T47D (cell line): ENCODE measurements at regions not wholly inside any gene's neighbourhood (a gene's known extent, or its start where the extent isn't known, plus 50 kb on each side); places are given as distances from the start of the nearest gene placed in this dataset.

Source experiments
- DNase-seq, 2 experiments: peaks; one replicate each; pipeline versions ENCODE4 v3.0.0 to v3.0.0-alpha.2; 2011 to 2012; ENCODE audit warnings: low read depth in 1 of 2, low spot score in 1 of 2
- JUND ChIP-seq: IDR thresholded peaks from 2 replicates; pipeline ENCODE4 v1.6.1; 2012; ENCODE audit warnings: low read depth
- in situ Hi-C: cut with HindIII; loops from 2 replicates; pipeline ENCODE4 v1.10.0; 2016; ENCODE audit warnings: low sequenced_read_pairs, low pct_unique_long_range_greater_than_20kb

GRCh38 chr1:157238585-157238984, 100.4 kb upstream of the ETV3 start:
- DNase-seq, result no peak
- TF ChIP-seq JUND, result no peak
- in situ Hi-C loops, result no loop called here

- DNase-seq, result no peak
- no peak for TF ChIP-seq JUND
- in situ Hi-C loops, result no loop called here
These were observed 99.8 kb upstream of the ETV3 start for GRCh38 chr1:157237981-157238380.

- no peak for TF ChIP-seq JUND
- no peak for DNase-seq
- in situ Hi-C loops, result no loop called here
These were observed 99.3 kb upstream of the ETV3 start for GRCh38 chr1:157237522-157237921.

GRCh38 chr1:157236072-157236471, 97.9 kb upstream of the ETV3 start:
- DNase-seq, result no peak
- no peak for TF ChIP-seq JUND
- in situ Hi-C loops, result no loop called here

- in situ Hi-C loops, result no loop called here
- TF ChIP-seq JUND, result no peak
- no peak for DNase-seq
These were observed 97.1 kb upstream of the ETV3 start for GRCh38 chr1:157235307-157235706.

GRCh38 chr1:157234705-157235273, 96.6 kb upstream of the ETV3 start:
- TF ChIP-seq JUND, result no peak
- in situ Hi-C loops, result no loop called here
- no peak for DNase-seq

- no peak for TF ChIP-seq JUND
These were observed 94.9 kb upstream of the ETV3 start for GRCh38 chr1:157233131-157233530.

GRCh38 chr1:157231846-157232525, 93.8 kb upstream of the ETV3 start:
- TF ChIP-seq JUND, result no peak
- DNase-seq, result no peak
- in situ Hi-C loops, result no loop called here

More at GRCh38 chr1:157233131-157233530, 94.9 kb upstream of the ETV3 start:
- no peak for DNase-seq
- in situ Hi-C loops, result no loop called here

GRCh38 chr1:157230500-157230899, 92.3 kb upstream of the ETV3 start:
- in situ Hi-C loops, result no loop called here
- DNase-seq, result no peak
- no peak for TF ChIP-seq JUND

- TF ChIP-seq JUND, result no peak
- DNase-seq, result no peak
- in situ Hi-C loops, result no loop called here
These were observed 89.5 kb upstream of the ETV3 start for GRCh38 chr1:157227700-157228099.

GRCh38 chr1:157226739-157227138, 88.5 kb upstream of the ETV3 start:
- TF ChIP-seq JUND, result no peak
- DNase-seq, result no peak
- in situ Hi-C loops, result no loop called here

GRCh38 chr1:157219600-157219999, 81.4 kb upstream of the ETV3 start:
- no peak for TF ChIP-seq JUND
- no peak for DNase-seq
- in situ Hi-C loops, result no loop called here

GRCh38 chr1:157219182-157219581, 81.0 kb upstream of the ETV3 start:
- DNase-seq, result no peak
- TF ChIP-seq JUND, result no peak
- in situ Hi-C loops, result no loop called here

- DNase-seq, result no peak
- in situ Hi-C loops, result no loop called here
- no peak for TF ChIP-seq JUND
These were observed 80.5 kb upstream of the ETV3 start for GRCh38 chr1:157218671-157219070.
